Natural killer cell (primary cell): ENCODE measurements at regions not wholly inside any gene's neighbourhood (a gene's known extent, or its start where the extent isn't known, plus 50 kb on each side); places are given as distances from the start of the nearest gene placed in this dataset.

Experiments used
- ATAC-seq, 3 donors: fragments of 150-1000 bp in 2 of 3; fragments of 200-7000 bp in 1 of 3; cut with Tn5 transposase; 1 replicate in 1 of 3; 2 replicates in 2 of 3; pipeline ENCODE4 v1.10.0; 2021; ENCODE audit warnings: mild to moderate bottlenecking in 2 of 3, moderate library complexity in 2 of 3
- DNase-seq, 2 donors: peaks; one replicate each; pipeline versions ENCODE4 v3.0.0 to v3.0.0-alpha.2; 2013 to 2021; ENCODE audit warnings: mixed read lengths in 1 of 2
- H3K27ac ChIP-seq: one replicate; pipeline ENCODE4 v1.5.1; 2013; ENCODE audit warnings: mild to moderate bottlenecking, low read length
- H3K27me3 ChIP-seq: one replicate; pipeline ENCODE4 v1.6.1; 2013; ENCODE audit warnings: low read length; ENCODE audit not compliant: control insufficient read depth, insufficient read depth
- H3K36me3 ChIP-seq: one replicate; pipeline ENCODE4 v1.6.1; 2013; ENCODE audit warnings: low read length; ENCODE audit not compliant: control insufficient read depth, insufficient read depth
- H3K4me1 ChIP-seq: one replicate; pipeline ENCODE4 v1.6.1; 2013; ENCODE audit warnings: low read length; ENCODE audit not compliant: control insufficient read depth, insufficient read depth
- H3K4me3 ChIP-seq: one replicate; pipeline ENCODE4 v1.5.1; 2013; ENCODE audit warnings: low read length
- H3K9me3 ChIP-seq: one replicate; pipeline ENCODE4 v1.6.1; 2013; ENCODE audit warnings: low read length; ENCODE audit not compliant: control insufficient read depth, insufficient read depth
- H3K27ac Mint-ChIP-seq, 2 donors: one replicate each; pipeline ENCODE4 v1.8.0; 2022; ENCODE audit warnings: mild to moderate bottlenecking in 2 of 2, mixed read lengths in 2 of 2, moderate library complexity in 1 of 2
- H3K27me3 Mint-ChIP-seq, 2 donors: one replicate each; pipeline ENCODE4 v1.8.0; 2022; ENCODE audit warnings: low read depth in 2 of 2, mixed read lengths in 2 of 2
- H3K36me3 Mint-ChIP-seq: one replicate; pipeline ENCODE4 v1.8.0; 2022; ENCODE audit warnings: mixed read lengths
- H3K4me1 Mint-ChIP-seq, 2 donors: one replicate each; pipeline ENCODE4 v1.8.0; 2022; ENCODE audit warnings: mixed read lengths in 2 of 2
- H3K4me3 Mint-ChIP-seq: one replicate; pipeline ENCODE4 v1.8.0; 2022; ENCODE audit warnings: mild to moderate bottlenecking, moderate library complexity, mixed read lengths
- H3K9me3 Mint-ChIP-seq, 2 donors: one replicate each; pipeline ENCODE4 v1.8.0; 2022; ENCODE audit warnings: mixed read lengths in 2 of 2
- CTCF ChIP-seq: fragments of 200-600 bp; IDR thresholded peaks from one replicate; pipeline ENCODE4 v1.8.0; 2022; ENCODE audit warnings: antibody characterized with exemption
- WGBS: methylation state at CpG from one replicate; pipeline ENCODE4 v1.1.7; 2013; ENCODE audit warnings: missing lambda C conversion rate; ENCODE audit not compliant: insufficient coverage; 5-methylcytosine and 5-hydroxymethylcytosine counted together
- intact Hi-C: fragments of 100-400 bp; cut with micrococcal nuclease; formaldehyde crosslinking; loops from one replicate; pipeline ENCODE4 v1.14.2; 2022

- TF ChIP-seq CTCF = no peak
- no peak overlapping the region for H3K27ac Mint-ChIP-seq
- intact Hi-C loops = no loop called here
- ATAC-seq = no peak
- no peaks in the 10 kb centered on the region for H3K36me3 Mint-ChIP-seq
- no peak overlapping the region for H3K4me3 ChIP-seq
- 90% methylated on average over 1 of the region's 1 CpG for WGBS
- H3K27me3 ChIP-seq = no peaks in the 10 kb centered on the region
- no peaks in the 10 kb centered on the region for H3K4me1 ChIP-seq
- no peak for DNase-seq
- H3K4me3 Mint-ChIP-seq = no peak overlapping the region
- H3K4me1 Mint-ChIP-seq = peaks cover 0 to 17% of the 10 kb centered on the region in 2 donors
- no peak overlapping the region for H3K27ac ChIP-seq
- peaks cover 0 to 2% of the 10 kb centered on the region in 2 donors for H3K9me3 Mint-ChIP-seq
- H3K9me3 ChIP-seq = no peaks in the 10 kb centered on the region
- peaks cover 13 to 23% of the 10 kb centered on the region in 2 donors for H3K27me3 Mint-ChIP-seq
- no peaks in the 10 kb centered on the region for H3K36me3 ChIP-seq
Measured at GRCh38 chr14:34035934-34036250, 85.0 kb upstream of the EGLN3 start.

DNA sequence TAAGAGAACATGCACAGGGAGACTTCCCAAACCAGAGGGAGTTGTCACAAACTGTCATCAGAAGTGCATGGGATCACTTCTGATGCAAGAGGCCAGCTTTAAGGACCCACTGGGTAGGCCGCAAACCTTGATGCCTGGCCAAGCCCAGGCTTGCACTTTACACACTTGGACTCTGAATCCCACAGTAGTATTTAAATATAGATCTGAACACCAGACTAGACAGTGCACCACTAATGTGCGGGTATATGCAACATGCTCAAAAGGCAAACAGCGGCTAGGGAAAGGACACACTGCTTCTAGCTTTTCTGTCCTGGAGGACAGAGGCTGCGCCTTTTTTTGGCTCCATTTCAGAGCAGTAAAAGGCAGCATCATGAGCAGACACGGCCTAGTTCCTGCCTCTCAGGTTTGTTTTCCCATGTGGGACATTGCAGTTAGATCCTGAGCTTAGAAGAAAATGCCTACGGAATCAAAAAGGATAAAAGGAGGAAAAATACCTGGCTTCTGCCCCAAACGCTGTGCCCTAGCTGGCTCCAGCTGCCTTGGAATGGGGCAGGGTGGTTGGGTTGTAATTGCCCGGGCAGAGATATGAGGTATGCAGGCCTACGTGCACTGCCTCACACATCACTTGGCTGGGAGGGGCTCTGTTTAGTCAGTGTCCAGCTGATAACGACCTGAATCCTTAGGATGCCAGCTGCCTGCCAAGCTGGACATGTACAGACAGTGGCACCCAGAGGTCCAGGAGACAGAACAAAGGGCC, 84.5 kb upstream of the EGLN3 start:
- Histone ChIP-seq H3K27ac (no peak overlapping the region), H3K4me1 (no peaks in the 10 kb centered on the region), H3K9me3 (no peaks in the 10 kb centered on the region), H3K27me3 (no peaks in the 10 kb centered on the region), H3K36me3 (no peaks in the 10 kb centered on the region), H3K4me3 (no peak overlapping the region)
- Mint-ChIP-seq H3K36me3 (no peaks in the 10 kb centered on the region), H3K4me1 (peaks cover 0 to 17% of the 10 kb centered on the region in 2 donors), H3K27ac (no peak overlapping the region), H3K9me3 (peaks cover 0 to 2% of the 10 kb centered on the region in 2 donors), H3K4me3 (no peak overlapping the region), H3K27me3 (peaks cover 13 to 23% of the 10 kb centered on the region in 2 donors)
- 92% methylated on average over 10 of the region's 10 CpGs for WGBS
- DNase-seq = no peak
- ATAC-seq = no peak
- no peak for TF ChIP-seq CTCF
- intact Hi-C loops = no loop called here

GRCh38 chr14:34034447-34035176, 83.7 kb upstream of the EGLN3 start:
- no peak for TF ChIP-seq CTCF

More at GRCh38 chr14:34034447-34035176, 83.7 kb upstream of the EGLN3 start:
- no peak overlapping the region for H3K27ac Mint-ChIP-seq
- Histone ChIP-seq H3K27me3 (no peaks in the 10 kb centered on the region), H3K4me1 (no peaks in the 10 kb centered on the region), H3K36me3 (no peaks in the 10 kb centered on the region), H3K27ac (no peak overlapping the region), H3K9me3 (no peaks in the 10 kb centered on the region), H3K4me3 (no peak overlapping the region)
- H3K4me1 Mint-ChIP-seq = peaks cover 0 to 17% of the 10 kb centered on the region in 2 donors
- H3K27me3 Mint-ChIP-seq = peaks cover 13 to 20% of the 10 kb centered on the region in 2 donors
- H3K36me3 Mint-ChIP-seq = no peaks in the 10 kb centered on the region
- intact Hi-C loops = no loop called here
- no peak overlapping the region for H3K4me3 Mint-ChIP-seq
- no peak for DNase-seq
- ATAC-seq = no peak
- whole genome bisulfite sequencing = 94% methylated on average over 10 of the region's 11 CpGs
- peaks cover 0 to 2% of the 10 kb centered on the region in 2 donors for H3K9me3 Mint-ChIP-seq
